DLD1 (cell line): ENCODE measurements at regions not wholly inside any gene's neighbourhood (a gene's known extent, or its start where the extent isn't known, plus 50 kb on each side); places are given as distances from the start of the nearest gene placed in this dataset.
"Not testable (repeated sequence)": the region's sequence is repeated elsewhere in the genome, so short reads cannot be mapped to it uniquely, and the experiment has no call there.

ENCODE experiments used
- in situ Hi-C: cut with HindIII; loops from 2 replicates; pipeline ENCODE4 v1.10.0; 2017; ENCODE audit warnings: low sequenced_read_pairs

DNA sequence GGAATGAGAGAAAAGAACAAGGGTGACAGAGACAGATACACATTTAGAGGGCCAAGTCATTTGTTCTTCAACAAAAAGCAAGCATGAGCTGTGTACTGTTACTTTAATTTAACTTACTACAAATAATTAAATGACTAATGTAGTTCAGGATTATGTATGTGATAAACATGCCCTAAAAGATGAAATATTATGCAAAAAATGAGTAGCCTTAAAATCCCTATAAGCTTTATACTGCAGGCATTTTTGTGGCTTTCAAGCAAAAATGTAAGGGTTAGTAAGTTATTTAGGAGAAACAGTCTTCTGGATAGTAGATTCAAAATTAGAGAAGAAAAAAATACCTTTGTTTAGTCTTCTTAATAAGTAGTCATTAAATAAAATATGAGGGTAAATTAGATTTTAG lies 431.2 kb downstream of the CSNK1G3 start:
- in situ Hi-C loops, result no loop called here

GRCh38 chr5:123940416-123940815 lies 428.4 kb downstream of the CSNK1G3 start:
- in situ Hi-C loops, result no loop called here

GRCh38 chr5:123937230-123937629 lies 425.3 kb downstream of the CSNK1G3 start:
- in situ Hi-C loops, result no loop called here

GRCh38 chr5:123936548-123936947 lies 424.6 kb downstream of the CSNK1G3 start:
- in situ Hi-C loops, result no loop called here

DNA sequence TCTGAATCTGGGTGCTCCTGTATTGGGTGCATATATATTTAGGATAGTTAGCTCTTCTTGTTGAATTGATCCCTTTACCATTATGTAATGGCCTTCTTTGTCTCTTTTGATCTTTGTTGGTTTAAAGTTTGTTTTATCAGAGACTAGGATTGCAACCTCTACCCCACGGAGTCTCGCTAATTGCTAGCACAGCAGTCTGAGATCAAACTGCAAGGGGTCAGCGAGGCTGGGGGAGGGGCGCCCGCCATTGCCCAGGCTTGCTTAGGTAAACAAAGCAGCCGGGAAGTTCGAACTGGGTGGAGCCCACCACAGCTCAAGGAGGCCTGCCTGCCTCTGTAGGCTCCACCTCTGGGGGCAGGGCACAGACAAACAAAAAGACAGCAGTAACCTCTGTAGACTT lies 421.8 kb downstream of the CSNK1G3 start:
- in situ Hi-C loops, result not testable (repeated sequence)

DNA sequence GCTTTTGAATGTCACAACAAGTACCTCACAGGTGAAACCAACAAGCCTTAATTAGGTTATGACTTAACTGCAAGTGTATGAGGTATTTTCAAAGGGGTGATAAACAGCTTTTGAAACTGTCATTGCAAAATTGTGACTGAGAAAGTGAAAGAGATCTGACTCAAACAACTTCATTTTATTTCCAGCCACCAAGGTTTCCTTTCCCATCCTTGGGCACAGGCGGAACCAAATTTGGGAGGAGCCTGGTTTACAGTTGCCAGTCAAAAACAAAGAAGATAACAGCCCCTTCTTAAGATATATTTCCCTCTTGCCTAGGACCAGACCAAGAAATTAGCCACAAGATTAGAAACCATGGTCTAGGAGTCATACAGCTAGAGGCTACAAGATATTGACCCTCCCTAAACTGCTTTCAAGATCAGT lies 417.1 kb downstream of the CSNK1G3 start:
- in situ Hi-C loops, result no loop called here

DNA sequence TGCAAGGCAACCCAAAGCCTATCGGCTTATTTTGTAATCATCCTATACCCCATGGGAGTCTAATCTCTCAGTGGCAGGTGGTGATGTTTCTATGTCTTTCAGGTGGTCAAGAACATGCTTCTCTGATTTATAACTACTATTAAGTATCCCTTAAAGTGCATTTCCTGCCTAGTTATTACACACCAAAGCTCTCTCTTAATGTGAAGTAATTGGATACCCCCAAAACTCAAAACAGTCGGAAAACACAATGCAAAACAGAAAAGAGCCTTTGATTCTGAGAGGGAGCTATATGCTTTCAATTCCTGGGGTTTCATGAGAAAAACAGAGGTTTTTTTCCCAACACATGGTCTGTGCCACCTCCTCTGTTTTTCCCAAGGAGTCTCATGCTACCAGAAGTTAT lies 416.4 kb downstream of the CSNK1G3 start:
- in situ Hi-C loops, result no loop called here

GRCh38 chr5:123921193-123921592 lies 409.2 kb downstream of the CSNK1G3 start:
- in situ Hi-C loops, result no loop called here

DNA sequence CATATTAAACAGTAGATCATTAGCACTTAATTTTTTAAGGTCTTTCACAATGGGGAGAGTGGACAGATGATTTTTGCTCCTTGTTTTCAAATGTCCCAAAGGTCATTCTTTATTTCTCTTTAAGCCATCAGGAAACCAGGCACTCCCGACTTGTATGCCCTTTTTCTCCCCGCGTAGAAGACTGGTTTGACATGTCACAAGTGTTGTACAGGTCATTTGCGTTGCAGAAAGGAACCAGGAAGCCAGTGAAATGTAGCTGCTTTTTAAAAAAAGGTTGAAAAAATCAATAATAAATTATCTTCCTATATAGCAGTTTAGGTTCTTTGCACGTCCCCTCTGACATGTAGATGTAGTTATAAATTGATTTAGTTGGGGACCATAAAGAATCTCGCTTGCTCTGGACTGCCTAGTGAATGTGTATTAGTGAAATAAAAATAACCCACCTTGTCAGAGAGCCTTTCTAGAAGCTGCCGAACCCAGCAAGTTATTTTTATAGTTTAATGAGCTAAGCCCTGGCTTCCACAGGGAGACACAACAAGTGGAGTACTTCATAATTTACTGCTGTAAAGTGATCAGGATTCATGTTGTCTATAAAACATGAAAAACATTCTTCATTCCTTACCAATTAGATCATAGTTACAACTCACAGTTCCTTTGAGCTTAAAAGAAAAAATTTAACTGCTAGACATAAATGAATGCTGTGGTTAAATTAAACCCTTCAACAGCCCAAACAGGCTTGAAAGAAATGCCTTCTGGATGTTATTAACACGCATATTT lies 404.6 kb downstream of the CSNK1G3 start:
- in situ Hi-C loops, result no loop called here

- in situ Hi-C loops, result no loop called here
Measured at GRCh38 chr5:123914333-123914732, 402.4 kb downstream of the CSNK1G3 start.

- in situ Hi-C loops, result no loop called here
Measured at GRCh38 chr5:123907349-123907748, 395.4 kb downstream of the CSNK1G3 start.

DNA sequence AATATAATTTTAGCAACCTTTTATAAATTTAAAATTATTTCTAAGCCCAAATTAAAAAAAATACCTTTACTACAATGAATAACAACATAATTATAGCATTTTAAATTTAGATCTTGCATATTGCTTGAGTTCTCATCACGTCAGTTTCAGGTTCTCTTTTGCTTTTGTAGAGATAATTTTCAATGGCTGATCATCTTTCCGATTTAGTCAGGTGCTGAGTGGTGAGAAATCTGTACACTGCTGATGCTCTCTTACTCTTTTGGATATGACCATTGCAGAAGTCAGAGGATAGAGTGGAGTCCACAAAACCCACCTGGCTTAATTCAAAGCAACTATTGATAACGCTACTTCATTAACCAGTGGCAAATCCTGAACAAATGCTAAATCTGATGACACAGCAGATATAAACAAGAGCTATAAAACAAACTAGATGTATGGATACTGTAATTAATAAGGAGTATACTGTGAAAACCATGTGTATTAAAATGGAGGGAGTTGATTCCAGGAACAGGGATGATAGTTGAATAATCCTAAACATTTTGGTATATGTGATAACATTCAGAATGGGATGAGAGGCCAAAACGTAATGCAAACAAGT lies 394.8 kb downstream of the CSNK1G3 start:
- in situ Hi-C loops, result no loop called here

DNA sequence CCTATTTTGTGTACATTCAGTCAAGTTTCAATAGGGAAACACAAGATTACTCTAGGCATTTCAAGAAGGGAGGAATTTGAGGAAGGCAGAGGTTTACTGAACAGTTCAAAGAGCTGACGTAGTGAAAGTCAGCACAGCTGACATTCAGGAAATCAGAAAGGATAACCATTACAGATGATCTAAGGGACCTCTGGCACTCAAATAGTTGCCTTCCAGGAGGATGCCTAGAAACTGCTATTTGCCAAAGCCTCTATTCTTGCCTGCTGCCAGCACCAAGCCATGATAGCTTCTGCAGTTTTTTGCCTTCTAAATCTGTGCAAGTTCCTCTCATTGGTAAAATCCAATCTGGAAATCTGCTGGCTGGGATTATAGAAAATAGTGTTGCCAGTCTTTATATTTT lies 373.1 kb downstream of the CSNK1G3 start:
- in situ Hi-C loops, result no loop called here

GRCh38 chr5:123882965-123883345 lies 371.0 kb downstream of the CSNK1G3 start:
- in situ Hi-C loops, result loop anchor here (5.0 kb wide), 1 partner anchor 74 kb away; no protein-coding TSS in a partner anchor

DNA sequence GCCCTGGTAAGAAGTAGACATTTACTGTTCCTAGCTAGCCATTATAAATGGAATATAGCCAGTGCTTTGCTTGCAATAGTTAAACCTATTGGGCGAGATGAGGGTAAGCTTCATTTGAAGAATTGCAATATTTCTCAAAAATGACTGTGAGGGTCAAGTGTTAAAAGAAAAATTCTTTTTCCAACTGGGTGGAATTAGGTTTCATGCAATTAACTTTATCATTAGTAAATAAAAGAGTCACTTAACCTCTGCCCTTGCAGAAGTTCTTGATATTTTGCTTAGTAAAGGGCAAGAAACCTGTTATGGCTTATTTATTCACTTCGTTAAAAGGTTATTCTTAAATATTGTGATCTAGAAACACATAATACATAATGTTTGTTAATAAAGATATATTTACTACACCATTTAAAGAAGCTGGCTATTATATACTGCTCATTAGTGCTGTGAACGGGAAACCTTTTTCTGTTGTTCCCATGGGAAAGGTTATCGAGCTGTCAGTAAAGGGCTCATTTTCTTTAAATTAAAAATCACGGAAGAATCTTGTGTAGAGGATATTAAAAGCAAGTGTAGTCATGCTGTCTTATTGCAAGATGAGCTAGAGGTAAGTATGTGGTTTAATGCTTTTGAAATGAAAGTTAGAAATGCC lies 370.5 kb downstream of the CSNK1G3 start:
- in situ Hi-C loops, result loop anchor here (5.0 kb wide), 1 partner anchor 75 kb away; no protein-coding TSS in a partner anchor

GRCh38 chr5:123881759-123882244 lies 369.8 kb downstream of the CSNK1G3 start:
- in situ Hi-C loops, result loop anchor here (5.0 kb wide), 1 partner anchor 75 kb away; no protein-coding TSS in a partner anchor

- in situ Hi-C loops, result loop anchor here (5.0 kb wide), 1 partner anchor 76 kb away; no protein-coding TSS in a partner anchor
Measured at GRCh38 chr5:123880875-123881274, 368.9 kb downstream of the CSNK1G3 start.

DNA sequence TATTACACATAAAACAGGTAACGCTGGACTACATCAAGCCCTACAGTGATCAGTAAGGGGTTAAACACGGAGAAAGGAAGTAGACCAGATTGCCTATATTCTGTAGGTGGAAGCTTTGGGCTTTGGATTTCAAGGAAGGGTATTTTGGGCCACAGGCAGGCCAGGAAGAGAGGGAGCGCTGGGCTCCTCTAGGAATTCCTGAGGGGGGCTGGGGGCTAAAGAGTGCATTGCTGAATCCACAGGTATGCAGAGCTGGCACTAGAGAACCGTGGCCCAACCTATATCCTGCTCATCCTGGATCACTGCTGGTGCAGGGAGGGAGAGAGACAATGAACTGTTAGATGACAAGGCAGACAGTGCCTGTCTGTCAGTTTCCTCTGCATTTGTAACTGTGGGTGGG lies 367.1 kb downstream of the CSNK1G3 start:
- in situ Hi-C loops, result no loop called here

DNA sequence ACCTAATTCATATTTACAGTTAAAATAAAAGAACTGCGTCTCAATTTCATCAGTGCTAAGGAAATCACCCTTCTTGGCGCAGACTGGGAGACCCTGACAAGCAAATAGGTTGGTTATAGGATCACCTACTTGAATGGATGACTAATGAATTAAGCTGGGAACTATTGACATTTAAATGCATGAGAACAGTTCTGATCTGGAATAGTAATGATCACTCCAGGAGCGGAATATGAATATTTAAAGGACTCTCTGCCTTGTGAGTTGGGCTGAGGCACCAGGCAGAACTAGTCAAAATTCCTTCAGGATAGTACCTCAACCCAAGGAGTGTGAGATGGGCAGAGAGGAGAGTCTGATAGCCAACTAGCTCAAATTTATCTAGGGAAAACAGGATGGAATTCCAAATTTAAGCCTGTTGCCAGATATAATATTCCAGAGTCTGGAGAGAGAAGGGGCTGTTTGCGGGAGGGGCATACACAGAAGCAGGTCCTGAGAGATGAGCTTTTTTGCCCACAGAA lies 364.4 kb downstream of the CSNK1G3 start:
- in situ Hi-C loops, result no loop called here

DNA sequence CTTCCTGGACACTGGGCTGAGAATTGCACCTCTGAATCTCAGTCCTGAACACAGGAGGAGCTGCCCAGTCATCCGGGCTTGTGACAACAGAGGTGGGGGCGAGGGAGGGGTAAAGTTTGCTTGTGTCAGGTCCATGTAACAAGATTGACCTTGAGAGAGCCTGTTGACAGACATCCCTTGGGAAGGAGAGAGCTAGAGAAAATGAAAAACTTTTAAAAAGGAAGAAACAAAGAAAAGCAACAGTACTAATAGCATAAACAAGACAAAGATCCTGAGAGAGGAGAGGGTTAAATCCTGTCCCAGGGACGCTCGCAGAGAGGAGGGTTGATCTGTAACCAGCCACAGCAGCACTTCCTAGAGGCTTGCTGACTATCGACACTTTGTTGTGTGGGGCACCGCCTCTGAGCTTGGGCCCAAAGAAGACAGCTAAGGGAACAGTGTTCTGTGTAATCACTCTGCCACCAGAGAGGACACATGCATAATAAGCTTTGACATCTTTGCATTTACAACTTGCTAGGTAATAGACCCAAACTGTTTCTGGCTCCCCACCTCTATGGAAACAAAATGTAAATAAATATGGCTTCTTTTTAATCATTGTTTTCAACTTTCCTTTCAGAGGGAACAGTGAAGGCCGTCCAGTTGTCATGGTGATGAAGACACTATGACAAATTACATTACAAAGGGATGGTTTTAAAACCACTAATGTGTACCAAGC lies 363.7 kb downstream of the CSNK1G3 start:
- in situ Hi-C loops, result no loop called here
